Small intestine (tissue), 7 donors: ENCODE measurements at regions not wholly inside any gene's neighbourhood (a gene's known extent, or its start where the extent isn't known, plus 50 kb on each side); places are given as distances from the start of the nearest gene placed in this dataset.

Experiments
- DNase-seq, 2 donors: peaks; one replicate each; pipeline versions ENCODE4 v3.0.0 to v3.0.0-alpha.2; 2013
- FAIRE-seq: peaks from 2 replicates; lab custom pipeline; 2012; peaks lifted over from hg19 to GRCh38; lab: Jason Lieb, UNC
- H3K27ac ChIP-seq, 3 donors: one replicate each; pipeline ENCODE4 v1.5.1; 2013; ENCODE audit warnings: low read length in 2 of 3, mild to moderate bottlenecking in 2 of 3, control low read depth in 1 of 3, inconsistent platforms in 1 of 3, low read depth in 1 of 3, moderate library complexity in 1 of 3
- H3K27me3 ChIP-seq, 3 donors: one replicate each; pipeline ENCODE4 v1.6.1; 2013; ENCODE audit warnings: low read length in 3 of 3, inconsistent platforms in 1 of 3; ENCODE audit not compliant: control insufficient read depth in 3 of 3, insufficient read depth in 3 of 3
- H3K36me3 ChIP-seq, 3 donors: one replicate each; pipeline ENCODE4 v1.6.1; 2013; ENCODE audit warnings: low read length in 3 of 3, inconsistent platforms in 1 of 3, low read depth in 1 of 3, mild to moderate bottlenecking in 1 of 3, moderate library complexity in 1 of 3; ENCODE audit not compliant: control insufficient read depth in 3 of 3, insufficient read depth in 2 of 3
- H3K4me1 ChIP-seq, 3 donors: one replicate each; pipeline ENCODE4 v1.6.1; 2013; ENCODE audit warnings: low read length in 2 of 3, inconsistent platforms in 1 of 3, low read depth in 1 of 3, mild to moderate bottlenecking in 1 of 3, moderate library complexity in 1 of 3; ENCODE audit not compliant: control insufficient read depth in 3 of 3, insufficient read depth in 2 of 3
- H3K4me3 ChIP-seq, 3 donors: one replicate each; pipeline ENCODE4 v1.5.1; 2013; ENCODE audit warnings: low read length in 3 of 3, control low read depth in 1 of 3, inconsistent platforms in 1 of 3, low read depth in 1 of 3, mild to moderate bottlenecking in 1 of 3, moderate library complexity in 1 of 3
- H3K9me3 ChIP-seq, 2 donors: one replicate each; pipeline ENCODE4 v1.6.1; 2013; ENCODE audit warnings: low read depth in 1 of 2, low read length in 1 of 2; ENCODE audit not compliant: control insufficient read depth in 2 of 2, insufficient read depth in 1 of 2
- WGBS, 3 donors: extraction: QIAGEN DNeasy Blood & Tissue Kit; methylation state at CpG; one replicate each; pipeline ENCODE4 v1.1.7; 2013; 5-methylcytosine and 5-hydroxymethylcytosine counted together
- donor health status: healthy with polysubstance abuse.
- donor health status: control.
- donor health status: control.
- donor health status: Bipolar disorder and iron deficiency.
- donor health status: healthy.

GRCh38 chr1:80113168-80114038, 1106.9 kb upstream of the ADGRL4 start:
- no peak for FAIRE-seq

DNA sequence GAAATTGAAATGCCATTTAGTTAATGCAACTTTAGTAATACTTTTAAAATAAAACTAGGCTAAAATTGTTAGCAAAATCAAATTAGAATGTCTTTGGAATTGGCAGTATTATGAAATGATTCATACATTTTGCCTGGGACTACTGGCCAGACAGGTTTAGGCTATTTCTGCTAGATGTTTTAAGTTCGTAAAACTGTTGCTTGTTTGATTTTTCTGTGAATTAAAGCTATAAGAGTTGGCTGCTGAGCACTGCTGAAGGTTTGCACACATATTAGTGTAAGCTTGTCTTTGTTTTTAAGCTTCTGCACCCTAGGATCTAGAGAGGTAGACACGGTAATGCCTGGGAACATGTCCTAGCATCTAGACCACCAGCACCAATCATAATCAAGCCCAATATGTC, 1094.6 kb upstream of the ADGRL4 start:
- Histone ChIP-seq H3K27ac (no peak overlapping the region), H3K4me3 (no peak overlapping the region), H3K9me3 (peaks cover 0 to 14% of the 10 kb centered on the region in 2 donors), H3K4me1 (no peaks in the 10 kb centered on the region), H3K27me3 (no peaks in the 10 kb centered on the region), H3K36me3 (no peaks in the 10 kb centered on the region)
- no peak for FAIRE-seq
- no peak for DNase-seq
- 46 to 81% (median 56%) methylated on average over 2 of the region's 2 CpGs for WGBS, 3 donors

More at GRCh38 chr1:80113168-80114038, 1106.9 kb upstream of the ADGRL4 start:
- no peaks in the 10 kb centered on the region for H3K4me1 ChIP-seq
- H3K9me3 ChIP-seq = peaks cover 0 to 18% of the 10 kb centered on the region in 2 donors
- H3K27ac ChIP-seq = no peak overlapping the region
- H3K4me3 ChIP-seq = no peak overlapping the region
- DNase-seq = no peak
- no peaks in the 10 kb centered on the region for H3K36me3 ChIP-seq
- 30 to 52% (median 45%) methylated on average over 3 of the region's 3 CpGs for WGBS, 3 donors
- no peaks in the 10 kb centered on the region for H3K27me3 ChIP-seq

DNA sequence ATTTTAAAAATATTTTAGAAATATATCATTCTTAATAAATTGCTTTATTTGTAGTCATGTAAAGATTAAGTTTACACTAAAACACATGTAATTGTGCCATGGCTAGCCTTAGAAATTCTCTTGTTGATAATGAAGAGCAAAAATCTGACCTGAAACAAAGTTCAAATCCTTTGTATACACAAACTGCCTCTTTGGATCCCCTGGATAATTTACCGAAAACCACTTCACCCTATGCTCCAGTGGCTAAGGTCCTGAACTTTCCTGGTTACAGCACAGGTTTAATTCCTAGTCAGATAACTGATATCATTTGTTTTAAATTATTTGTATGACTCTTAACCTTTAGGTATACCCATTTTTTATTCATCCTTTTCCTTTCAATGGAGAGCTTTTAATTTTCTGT, 1093.2 kb upstream of the ADGRL4 start:
- Histone ChIP-seq H3K27me3 (no peaks in the 10 kb centered on the region), H3K4me1 (no peaks in the 10 kb centered on the region), H3K9me3 (peaks cover 0 to 14% of the 10 kb centered on the region in 2 donors), H3K4me3 (no peak overlapping the region), H3K36me3 (no peaks in the 10 kb centered on the region), H3K27ac (no peak overlapping the region)
- FAIRE-seq (no peak), DNase-seq (no peak)
- 83 to 94% (median 86%) methylated on average over 1 of the region's 1 CpG for WGBS, 3 donors

- H3K9me3 ChIP-seq = no peaks in the 10 kb centered on the region
- no peaks in the 10 kb centered on the region for H3K4me1 ChIP-seq
- DNase-seq (no peak), FAIRE-seq (no peak)
- no peak overlapping the region for H3K4me3 ChIP-seq
- H3K27me3 ChIP-seq = no peaks in the 10 kb centered on the region
- no peaks in the 10 kb centered on the region for H3K36me3 ChIP-seq
- no peak overlapping the region for H3K27ac ChIP-seq
Observed at GRCh38 chr1:80085067-80085466, 1078.5 kb upstream of the ADGRL4 start.

- Histone ChIP-seq H3K4me3 (no peak overlapping the region), H3K36me3 (no peaks in the 10 kb centered on the region), H3K9me3 (no peaks in the 10 kb centered on the region), H3K27ac (no peak overlapping the region), H3K4me1 (no peaks in the 10 kb centered on the region), H3K27me3 (no peaks in the 10 kb centered on the region)
- DNase-seq (no peak), FAIRE-seq (no peak)
- 59 to 82% (median 62%) methylated on average over 1 of the region's 1 CpG for WGBS, 3 donors
Observed at GRCh38 chr1:80083892-80084291, 1077.4 kb upstream of the ADGRL4 start.

GRCh38 chr1:80076469-80076868, 1069.9 kb upstream of the ADGRL4 start:
- FAIRE-seq (no peak), DNase-seq (no peak)
- no peak overlapping the region for H3K4me3 ChIP-seq

DNA sequence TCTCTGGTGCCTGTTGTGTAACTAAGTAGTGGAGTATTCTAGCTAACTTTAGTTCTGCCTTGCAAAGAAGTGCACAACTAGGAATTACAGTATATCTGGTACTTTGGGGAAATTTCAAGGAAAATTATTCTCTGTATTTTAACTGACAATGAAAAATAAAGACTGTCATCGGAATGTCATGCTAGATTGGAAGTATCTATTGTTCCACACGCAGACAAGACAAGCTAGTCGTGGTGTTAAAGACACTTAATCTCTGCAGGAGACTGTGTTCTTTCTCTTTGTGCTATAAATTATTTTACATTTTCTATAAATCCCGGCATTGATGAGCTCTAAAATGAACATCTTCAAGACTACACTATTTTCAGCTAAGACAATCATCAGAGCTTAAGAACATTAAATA, 1068.8 kb upstream of the ADGRL4 start:
- H3K36me3 ChIP-seq = no peaks in the 10 kb centered on the region
- no peaks in the 10 kb centered on the region for H3K9me3 ChIP-seq
- no peaks in the 10 kb centered on the region for H3K4me1 ChIP-seq
- no peak for FAIRE-seq
- H3K27me3 ChIP-seq = no peaks in the 10 kb centered on the region
- WGBS, 3 donors = 69 to 77% (median 73%) methylated on average over 4 of the region's 4 CpGs
- no peak for DNase-seq
- no peak overlapping the region for H3K27ac ChIP-seq
- no peak overlapping the region for H3K4me3 ChIP-seq

More at GRCh38 chr1:80076469-80076868, 1069.9 kb upstream of the ADGRL4 start:
- no peaks in the 10 kb centered on the region for H3K27me3 ChIP-seq
- no peaks in the 10 kb centered on the region for H3K4me1 ChIP-seq
- H3K36me3 ChIP-seq = no peaks in the 10 kb centered on the region
- no peak overlapping the region for H3K27ac ChIP-seq
- no peaks in the 10 kb centered on the region for H3K9me3 ChIP-seq

DNA sequence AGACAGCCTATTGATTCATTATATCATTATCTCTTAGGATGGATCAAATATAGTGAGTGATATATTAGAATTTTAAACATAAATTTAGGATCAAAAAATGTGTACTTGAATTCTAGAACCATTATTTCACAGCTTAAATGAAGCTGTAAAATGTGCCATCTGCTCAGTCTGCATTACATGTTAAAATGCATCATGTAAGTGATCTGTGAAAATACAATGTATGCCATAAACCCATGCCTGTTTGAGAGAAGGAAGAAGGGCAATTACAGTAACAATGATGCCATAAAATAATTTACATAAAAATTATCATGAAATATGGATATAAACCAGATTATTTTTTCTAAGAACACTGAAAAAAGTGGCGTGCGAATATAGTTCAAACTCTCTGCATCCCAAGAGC, 1066.0 kb upstream of the ADGRL4 start:
- FAIRE-seq (no peak), DNase-seq (no peak)
- H3K4me3 ChIP-seq = no peak overlapping the region
- H3K4me1 ChIP-seq = no peaks in the 10 kb centered on the region
- H3K36me3 ChIP-seq = no peaks in the 10 kb centered on the region
- no peaks in the 10 kb centered on the region for H3K27me3 ChIP-seq
- no peaks in the 10 kb centered on the region for H3K9me3 ChIP-seq
- H3K27ac ChIP-seq = no peak overlapping the region
- WGBS, 3 donors = 86 to 92% (median 90%) methylated on average over 2 of the region's 2 CpGs

GRCh38 chr1:80066060-80066459, 1059.5 kb upstream of the ADGRL4 start:
- FAIRE-seq = no peak
- DNase-seq = no peak
- no peaks in the 10 kb centered on the region for H3K27me3 ChIP-seq
- H3K9me3 ChIP-seq = no peaks in the 10 kb centered on the region
- no peaks in the 10 kb centered on the region for H3K4me1 ChIP-seq
- WGBS, 3 donors = 17 to 41% (median 22%) methylated on average over 2 of the region's 2 CpGs
- H3K27ac ChIP-seq = no peak overlapping the region
- no peak overlapping the region for H3K4me3 ChIP-seq
- H3K36me3 ChIP-seq = no peaks in the 10 kb centered on the region
